Ascending aorta (tissue), 2 donors: ENCODE measurements at regions not wholly inside any gene's neighbourhood (a gene's known extent, or its start where the extent isn't known, plus 50 kb on each side); places are given as distances from the start of the nearest gene placed in this dataset.

Source experiments
- DNase-seq, 2 donors: peaks; one replicate each; pipeline ENCODE4 v3.0.0-alpha.2; 2019; ENCODE audit warnings: low spot score in 2 of 2
- H3K27ac ChIP-seq, 2 donors: fragments of 200-600 bp; sonication (generic); one replicate each; pipeline ENCODE4 v1.5.1; 2016 to 2017; ENCODE audit warnings: mild to moderate bottlenecking in 1 of 2
- H3K27me3 ChIP-seq: fragments of 200-600 bp; sonication (generic); one replicate; pipeline ENCODE4 v1.5.1; 2017
- H3K36me3 ChIP-seq, 2 donors: fragments of 200-600 bp; sonication (generic); one replicate each; pipeline ENCODE4 v1.5.1; 2016
- H3K4me1 ChIP-seq, 2 donors: fragments of 200-600 bp; sonication (generic); one replicate each; pipeline ENCODE4 v1.5.1; 2016 to 2017; ENCODE audit warnings: mild to moderate bottlenecking in 1 of 2
- H3K4me3 ChIP-seq, 2 donors: fragments of 200-600 bp; sonication (generic); one replicate each; pipeline ENCODE4 v1.5.1; 2016 to 2017; ENCODE audit warnings: mild to moderate bottlenecking in 1 of 2
- H3K9me3 ChIP-seq, 2 donors: fragments of 200-600 bp; sonication (generic); one replicate each; pipeline ENCODE4 v1.5.1; 2016
- intact Hi-C: fragments of 100-400 bp; cut with DNase I; formaldehyde crosslinking; loops from one replicate; pipeline ENCODE4 v1.15.1; 2023
- TF ChIP-seq, protein P1 (sequence below), 3 experiments: fragments of 200-600 bp in 2 of 3; fragments of 450-650 bp in 1 of 3; sonication (generic) in 2 of 3; IDR thresholded peaks; one replicate each; pipeline ENCODE4 v1.5.1; 2016 to 2019; ENCODE audit warnings: antibody characterized with exemption in 3 of 3, mild to moderate bottlenecking in 1 of 3, moderate library complexity in 1 of 3

DNA sequence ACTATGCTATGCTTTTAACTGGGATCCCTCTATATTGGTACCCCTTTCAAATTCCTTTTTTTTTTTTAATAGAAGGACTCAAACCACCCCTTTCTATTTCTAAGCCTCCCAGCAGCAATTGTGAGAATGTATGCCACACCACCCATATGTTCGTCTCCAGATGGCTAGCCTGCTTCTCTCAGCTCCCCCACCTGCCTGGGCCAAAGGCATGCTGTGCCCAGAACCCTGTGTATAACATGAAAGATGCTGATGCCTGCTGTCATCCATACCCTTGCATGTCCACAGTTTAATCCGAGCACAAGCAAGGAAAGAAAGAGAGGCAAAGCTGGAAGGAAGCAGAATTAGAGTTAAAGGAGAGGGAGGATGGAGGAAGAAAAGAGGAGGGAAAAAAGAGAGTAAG lies 159.5 kb upstream of the CNTN6 start:
- no peaks in the 10 kb centered on the region for H3K9me3 ChIP-seq
- no peak for DNase-seq
- H3K4me3 ChIP-seq = no peak overlapping the region
- intact Hi-C loops = no loop called here
- TF ChIP-seq, protein P1, sequence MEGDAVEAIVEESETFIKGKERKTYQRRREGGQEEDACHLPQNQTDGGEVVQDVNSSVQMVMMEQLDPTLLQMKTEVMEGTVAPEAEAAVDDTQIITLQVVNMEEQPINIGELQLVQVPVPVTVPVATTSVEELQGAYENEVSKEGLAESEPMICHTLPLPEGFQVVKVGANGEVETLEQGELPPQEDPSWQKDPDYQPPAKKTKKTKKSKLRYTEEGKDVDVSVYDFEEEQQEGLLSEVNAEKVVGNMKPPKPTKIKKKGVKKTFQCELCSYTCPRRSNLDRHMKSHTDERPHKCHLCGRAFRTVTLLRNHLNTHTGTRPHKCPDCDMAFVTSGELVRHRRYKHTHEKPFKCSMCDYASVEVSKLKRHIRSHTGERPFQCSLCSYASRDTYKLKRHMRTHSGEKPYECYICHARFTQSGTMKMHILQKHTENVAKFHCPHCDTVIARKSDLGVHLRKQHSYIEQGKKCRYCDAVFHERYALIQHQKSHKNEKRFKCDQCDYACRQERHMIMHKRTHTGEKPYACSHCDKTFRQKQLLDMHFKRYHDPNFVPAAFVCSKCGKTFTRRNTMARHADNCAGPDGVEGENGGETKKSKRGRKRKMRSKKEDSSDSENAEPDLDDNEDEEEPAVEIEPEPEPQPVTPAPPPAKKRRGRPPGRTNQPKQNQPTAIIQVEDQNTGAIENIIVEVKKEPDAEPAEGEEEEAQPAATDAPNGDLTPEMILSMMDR (IDR thresholded peaks at IDR 0.05) = no peak
- no peaks in the 10 kb centered on the region for H3K27me3 ChIP-seq
- H3K27ac ChIP-seq = no peak overlapping the region
- H3K36me3 ChIP-seq = no peaks in the 10 kb centered on the region
- H3K4me1 ChIP-seq = no peaks in the 10 kb centered on the region

- H3K27me3 ChIP-seq = no peaks in the 10 kb centered on the region
- intact Hi-C loops = no loop called here
Observed at GRCh38 chr3:944786-945185, 148.0 kb upstream of the CNTN6 start.

DNA sequence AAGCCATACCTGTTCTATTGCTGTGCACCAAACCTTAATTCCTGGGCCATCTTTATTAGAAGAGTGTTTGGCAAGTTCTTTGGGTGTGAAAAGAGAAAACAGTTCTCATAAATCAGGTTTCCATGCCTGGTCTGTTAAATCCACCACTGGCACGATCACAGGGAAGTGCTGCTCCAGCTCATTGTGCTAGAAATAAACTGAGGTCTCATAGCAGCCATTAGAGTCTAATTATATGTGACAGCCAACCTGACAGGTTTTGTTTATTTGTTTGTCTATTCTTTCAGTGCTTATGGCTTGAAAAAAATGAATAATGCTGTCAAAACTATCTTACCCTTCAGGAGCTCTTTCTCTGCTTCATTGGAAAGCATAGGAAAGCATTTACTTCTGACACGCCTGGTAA lies 147.1 kb upstream of the CNTN6 start:
- DNase-seq = no peak
- TF ChIP-seq, protein P1 (IDR thresholded peaks at IDR 0.05) = no peak
- Histone ChIP-seq H3K27me3 (no peaks in the 10 kb centered on the region), H3K36me3 (no peaks in the 10 kb centered on the region), H3K27ac (no peak overlapping the region), H3K9me3 (no peaks in the 10 kb centered on the region), H3K4me3 (no peak overlapping the region), H3K4me1 (no peaks in the 10 kb centered on the region)
- intact Hi-C loops = no loop called here

More at GRCh38 chr3:944786-945185, 148.0 kb upstream of the CNTN6 start:
- H3K36me3 ChIP-seq = no peaks in the 10 kb centered on the region
- H3K9me3 ChIP-seq = no peaks in the 10 kb centered on the region
- no peaks in the 10 kb centered on the region for H3K4me1 ChIP-seq
- TF ChIP-seq, protein P1 (IDR thresholded peaks at IDR 0.05) = no peak
- H3K4me3 ChIP-seq = no peak overlapping the region
- DNase-seq = no peak
- H3K27ac ChIP-seq = no peak overlapping the region

- intact Hi-C loops = no loop called here
- Histone ChIP-seq H3K27me3 (no peaks in the 10 kb centered on the region), H3K27ac (no peak overlapping the region), H3K9me3 (no peaks in the 10 kb centered on the region), H3K4me3 (no peak overlapping the region), H3K4me1 (no peaks in the 10 kb centered on the region), H3K36me3 (no peaks in the 10 kb centered on the region)
- TF ChIP-seq, protein P1 (IDR thresholded peaks at IDR 0.05) = no peak
- DNase-seq = no peak
Observed at GRCh38 chr3:952906-953305, 139.9 kb upstream of the CNTN6 start.

DNA sequence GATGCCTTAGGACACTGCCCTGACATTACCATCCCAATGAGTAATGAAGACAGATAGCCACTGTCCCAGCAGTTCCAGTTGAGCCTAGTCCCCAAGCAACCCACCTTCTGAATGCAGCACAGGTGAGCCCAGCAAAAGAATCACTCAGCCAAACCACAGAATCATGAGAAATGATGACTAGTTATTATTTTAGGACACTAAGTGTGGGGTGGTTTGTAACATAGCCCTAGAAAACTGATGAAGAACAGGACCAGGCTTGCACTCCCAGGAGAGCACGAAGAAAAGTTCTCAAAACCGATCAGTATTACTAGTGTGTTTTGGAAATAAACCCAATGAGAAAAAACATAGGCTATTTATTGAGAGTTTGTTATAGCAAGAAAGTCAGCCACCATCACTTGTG lies 129.6 kb upstream of the CNTN6 start:
- H3K36me3 ChIP-seq = no peaks in the 10 kb centered on the region
- no peaks in the 10 kb centered on the region for H3K4me1 ChIP-seq
- no peaks in the 10 kb centered on the region for H3K27me3 ChIP-seq
- intact Hi-C loops = no loop called here
- no peak overlapping the region for H3K27ac ChIP-seq
- no peaks in the 10 kb centered on the region for H3K9me3 ChIP-seq
- no peak for DNase-seq
- TF ChIP-seq, protein P1 (IDR thresholded peaks at IDR 0.05) = no peak
- no peak overlapping the region for H3K4me3 ChIP-seq

DNA sequence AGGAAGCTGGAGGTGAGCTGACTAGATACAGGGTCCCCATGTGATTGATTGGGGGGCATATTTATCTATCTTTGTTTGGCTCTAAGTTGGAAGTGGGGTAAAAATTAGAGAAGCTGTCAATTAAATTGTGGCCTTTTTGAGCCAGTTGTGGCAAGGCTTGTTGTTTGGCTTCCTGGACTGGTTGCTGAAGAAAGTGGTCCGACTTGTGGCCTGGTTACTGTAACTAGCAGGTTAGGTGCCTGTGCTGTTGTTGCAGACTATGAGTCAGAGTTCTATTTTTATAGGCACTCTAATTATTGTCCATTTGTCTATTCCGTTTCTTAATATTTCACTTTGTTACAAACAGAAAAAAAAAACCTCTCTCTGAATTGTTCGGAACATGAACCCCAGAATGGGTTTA lies 129.1 kb upstream of the CNTN6 start:
- Histone ChIP-seq H3K27ac (no peak overlapping the region), H3K9me3 (no peaks in the 10 kb centered on the region), H3K4me1 (no peaks in the 10 kb centered on the region), H3K4me3 (no peak overlapping the region), H3K36me3 (no peaks in the 10 kb centered on the region), H3K27me3 (no peaks in the 10 kb centered on the region)
- no peak for DNase-seq
- intact Hi-C loops = no loop called here
- TF ChIP-seq, protein P1 (IDR thresholded peaks at IDR 0.05) = no peak
